GM19452 (cell line): ENCODE measurements at regions not wholly inside any gene's neighbourhood (a gene's known extent, or its start where the extent isn't known, plus 50 kb on each side); places are given as distances from the start of the nearest gene placed in this dataset.

Experiments used
- ATAC-seq: cut with Tn5 transposase; IDR thresholded peaks from one replicate; pipeline ENCODE4 v1.9.1; 2021; ENCODE audit not compliant: unreplicated experiment

- no peak for ATAC-seq
Measured at GRCh38 chr5:54774281-54775170, 210.9 kb downstream of the ESM1 start.

GRCh38 chr5:54772684-54773083 lies 212.7 kb downstream of the ESM1 start:
- no peak for ATAC-seq

GRCh38 chr5:54772231-54772630 lies 213.2 kb downstream of the ESM1 start:
- no peak for ATAC-seq

- no peak for ATAC-seq
Measured at GRCh38 chr5:54769746-54770145, 215.6 kb downstream of the ESM1 start.

GRCh38 chr5:54769072-54769471 lies 216.3 kb downstream of the ESM1 start:
- no peak for ATAC-seq

- ATAC-seq, result no peak
Measured at GRCh38 chr5:54766748-54767147, 218.6 kb downstream of the ESM1 start.

- no peak for ATAC-seq
Measured at GRCh38 chr5:54765165-54766028, 220.0 kb downstream of the ESM1 start.

GRCh38 chr5:54764102-54765090 lies 221.0 kb downstream of the ESM1 start:
- ATAC-seq, result no peak

GRCh38 chr5:54761213-54761701 lies 224.1 kb downstream of the ESM1 start:
- no peak for ATAC-seq

GRCh38 chr5:54760182-54760935 lies 225.0 kb downstream of the ESM1 start:
- no peak for ATAC-seq

- no peak for ATAC-seq
Measured at GRCh38 chr5:54758038-54758437, 227.4 kb downstream of the ESM1 start.

GRCh38 chr5:54757541-54757940 lies 227.9 kb downstream of the ESM1 start:
- ATAC-seq, result no peak

- no peak for ATAC-seq
Measured at GRCh38 chr5:54756796-54757402, 228.5 kb downstream of the ESM1 start.

GRCh38 chr5:54756301-54756700 lies 229.1 kb downstream of the ESM1 start:
- no peak for ATAC-seq

- ATAC-seq, result no peak
Measured at GRCh38 chr5:54754878-54755277, 230.5 kb downstream of the ESM1 start.

- no peak for ATAC-seq
Measured at GRCh38 chr5:54754420-54754819, 231.0 kb downstream of the ESM1 start.

GRCh38 chr5:54753753-54754152 lies 231.6 kb downstream of the ESM1 start:
- ATAC-seq, result no peak

GRCh38 chr5:54753034-54753433 lies 232.4 kb downstream of the ESM1 start:
- ATAC-seq, result peak; percentile 63

- ATAC-seq, result no peak
Measured at GRCh38 chr5:54748527-54748926, 231.0 kb downstream of the SNX18 start.
